Mesodermal cell (in vitro differentiated cells): ENCODE measurements at regions not wholly inside any gene's neighbourhood (a gene's known extent, or its start where the extent isn't known, plus 50 kb on each side); places are given as distances from the start of the nearest gene placed in this dataset.
A peak's percentile ranks its signal among the peaks of the same experiment; 100 is the strongest.

Experiments used
- H3K27ac ChIP-seq: 2 replicates; pipeline ENCODE4 v1.7.0; 2013; ENCODE audit warnings: mild to moderate bottlenecking, low read depth, low read length, moderate library complexity; ENCODE audit not compliant: severe bottlenecking
- H3K36me3 ChIP-seq: 2 replicates; pipeline ENCODE4 v1.7.1; 2013; ENCODE audit warnings: mild to moderate bottlenecking, low read length, moderate library complexity; ENCODE audit not compliant: control insufficient read depth, insufficient read depth
- H3K4me1 ChIP-seq: one replicate; pipeline ENCODE4 v1.7.1; 2013; ENCODE audit warnings: mild to moderate bottlenecking, low read length; ENCODE audit not compliant: insufficient read depth, control insufficient read depth, poor library complexity, severe bottlenecking
- H3K4me3 ChIP-seq: 2 replicates; pipeline ENCODE4 v1.7.0; 2013; ENCODE audit warnings: low read length, control low read depth, mild to moderate bottlenecking; ENCODE audit not compliant: insufficient read depth, poor library complexity, severe bottlenecking; ENCODE audit errors: extremely low read depth
- H3K9me3 ChIP-seq: 2 replicates; pipeline ENCODE4 v1.7.1; 2013; ENCODE audit warnings: mild to moderate bottlenecking, low read length, moderate library complexity; ENCODE audit not compliant: control insufficient read depth
- WGBS, 2 experiments: methylation state at CpG; one replicate each; pipeline ENCODE4 v1.1.5; 2013; ENCODE audit warnings: missing lambda C conversion rate in 2 of 2; ENCODE audit not compliant: insufficient coverage in 2 of 2; 5-methylcytosine and 5-hydroxymethylcytosine counted together

- WGBS, 2 experiments, result 63 to 65% methylated on average over 18 to 19 of the region's 20 CpGs
- H3K36me3 ChIP-seq, result no peaks in the 10 kb centered on the region
- no peak overlapping the region for H3K4me3 ChIP-seq
- peak overlapping the region; percentile 45 for H3K27ac ChIP-seq
- H3K4me1 ChIP-seq, result peaks cover 16% of the 10 kb centered on the region
- H3K9me3 ChIP-seq, result no peaks in the 10 kb centered on the region
Measured at GRCh38 chr22:49372530-49373288, 455.0 kb downstream of the BRD1 start.

GRCh38 chr22:49372111-49372529 is 455.6 kb downstream of the BRD1 start:
- 76 to 84% methylated on average over 12 to 14 of the region's 17 CpGs for WGBS, 2 experiments
- H3K4me1 ChIP-seq, result peaks cover 16% of the 10 kb centered on the region
- H3K27ac ChIP-seq, result no peak overlapping the region
- H3K4me3 ChIP-seq, result no peak overlapping the region
- no peaks in the 10 kb centered on the region for H3K9me3 ChIP-seq
- H3K36me3 ChIP-seq, result no peaks in the 10 kb centered on the region

- Histone ChIP-seq H3K9me3 (no peaks in the 10 kb centered on the region), H3K27ac (no peak overlapping the region), H3K4me1 (peaks cover 16% of the 10 kb centered on the region), H3K36me3 (no peaks in the 10 kb centered on the region), H3K4me3 (no peak overlapping the region)
- 87 to 89% methylated on average over 19 to 21 of the region's 27 CpGs for WGBS, 2 experiments
Measured at GRCh38 chr22:49371325-49372110, 456.2 kb downstream of the BRD1 start.

- no peaks in the 10 kb centered on the region for H3K9me3 ChIP-seq
- H3K4me3 ChIP-seq, result no peak overlapping the region
- peaks cover 16% of the 10 kb centered on the region for H3K4me1 ChIP-seq
- WGBS, 2 experiments, result 89 to 91% methylated on average over 20 to 27 of the region's 29 CpGs
- no peak overlapping the region for H3K27ac ChIP-seq
- H3K36me3 ChIP-seq, result no peaks in the 10 kb centered on the region
Measured at GRCh38 chr22:49370627-49371301, 456.9 kb downstream of the BRD1 start.

- peaks cover 16% of the 10 kb centered on the region for H3K4me1 ChIP-seq
- H3K36me3 ChIP-seq, result no peaks in the 10 kb centered on the region
- no peak overlapping the region for H3K4me3 ChIP-seq
- 80 to 84% methylated on average over 13 to 14 of the region's 22 CpGs for WGBS, 2 experiments
- no peaks in the 10 kb centered on the region for H3K9me3 ChIP-seq
- H3K27ac ChIP-seq, result no peak overlapping the region
Measured at GRCh38 chr22:49369726-49370626, 457.7 kb downstream of the BRD1 start.

GRCh38 chr22:49368976-49369725 is 458.5 kb downstream of the BRD1 start:
- WGBS, 2 experiments, result 68 to 72% methylated on average over 19 to 40 of the region's 41 CpGs
- H3K27ac ChIP-seq, result no peak overlapping the region
- no peaks in the 10 kb centered on the region for H3K36me3 ChIP-seq
- H3K9me3 ChIP-seq, result no peaks in the 10 kb centered on the region
- H3K4me1 ChIP-seq, result peaks cover 16% of the 10 kb centered on the region
- no peak overlapping the region for H3K4me3 ChIP-seq

- Histone ChIP-seq H3K9me3 (no peaks in the 10 kb centered on the region), H3K27ac (no peak overlapping the region)
- 89 to 91% methylated on average over 18 to 19 of the region's 19 CpGs for WGBS, 2 experiments
Measured at GRCh38 chr22:49368221-49368975, 459.3 kb downstream of the BRD1 start.

GRCh38 chr22:49367041-49367697 is 460.5 kb downstream of the BRD1 start:
- no peak overlapping the region for H3K27ac ChIP-seq
- H3K4me1 ChIP-seq, result peaks cover 8% of the 10 kb centered on the region
- no peaks in the 10 kb centered on the region for H3K9me3 ChIP-seq
- WGBS, 2 experiments, result 75 to 84% methylated on average over 5 to 6 of the region's 10 CpGs
- no peak overlapping the region for H3K4me3 ChIP-seq
- H3K36me3 ChIP-seq, result no peaks in the 10 kb centered on the region

More at GRCh38 chr22:49368221-49368975, 459.3 kb downstream of the BRD1 start:
- peaks cover 16% of the 10 kb centered on the region for H3K4me1 ChIP-seq
- no peak overlapping the region for H3K4me3 ChIP-seq
- H3K36me3 ChIP-seq, result no peaks in the 10 kb centered on the region

- Histone ChIP-seq H3K4me3 (no peak overlapping the region), H3K36me3 (no peaks in the 10 kb centered on the region), H3K27ac (no peak overlapping the region), H3K4me1 (peaks cover 7% of the 10 kb centered on the region), H3K9me3 (no peaks in the 10 kb centered on the region)
- 72 to 84% methylated on average over 5 to 6 of the region's 11 CpGs for WGBS, 2 experiments
Measured at GRCh38 chr22:49366437-49366836, 461.2 kb downstream of the BRD1 start.
